EH (cell line): ENCODE measurements at regions not wholly inside any gene's neighbourhood (a gene's known extent, or its start where the extent isn't known, plus 50 kb on each side); places are given as distances from the start of the nearest gene placed in this dataset.
"Not testable (repeated sequence)": the region's sequence is repeated elsewhere in the genome, so short reads cannot be mapped to it uniquely, and the experiment has no call there.

ENCODE experiments used
- DNase-seq: peaks from one replicate; pipeline ENCODE4 v3.0.0-alpha.2; 2015; ENCODE audit warnings: low read depth

DNA sequence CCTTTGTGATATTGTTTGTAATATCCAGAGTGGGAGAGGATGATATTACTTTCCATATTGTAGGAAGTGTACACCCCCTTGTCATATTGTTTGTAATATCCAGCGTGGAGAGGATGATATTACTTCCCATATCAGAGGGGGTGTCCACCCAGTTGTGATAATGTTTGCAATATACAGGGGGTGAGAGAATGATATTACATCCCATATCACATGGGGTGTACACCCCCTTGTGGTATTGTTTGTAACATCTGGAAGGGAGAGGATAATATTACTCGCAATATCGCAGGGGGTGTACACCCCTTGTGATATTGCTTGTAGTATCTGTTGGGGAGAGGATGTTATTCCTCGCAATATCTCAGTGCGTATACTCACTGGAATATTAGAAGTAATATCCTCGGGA lies 61.5 kb downstream of the PRSS23 start:
- DNase-seq: no peak

DNA sequence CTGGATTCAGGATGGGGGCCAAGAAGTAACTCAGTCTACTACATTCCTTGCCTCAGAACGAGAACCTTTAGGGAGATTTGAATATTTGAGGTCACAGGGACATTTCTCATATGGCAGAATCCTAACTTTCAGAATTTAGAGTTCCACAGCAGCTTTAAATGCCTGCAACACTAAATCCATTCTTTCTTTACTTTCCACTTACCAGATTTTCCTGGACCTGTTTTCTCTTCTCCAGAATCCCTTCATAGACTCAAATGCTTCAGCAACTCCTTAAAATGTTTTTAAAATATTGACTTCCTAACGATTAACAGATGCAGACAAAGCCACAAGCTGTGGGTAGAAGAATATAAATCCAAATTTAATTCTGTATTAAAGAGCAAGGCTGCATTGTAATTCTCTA lies 63.1 kb downstream of the PRSS23 start:
- DNase-seq: no peak

DNA sequence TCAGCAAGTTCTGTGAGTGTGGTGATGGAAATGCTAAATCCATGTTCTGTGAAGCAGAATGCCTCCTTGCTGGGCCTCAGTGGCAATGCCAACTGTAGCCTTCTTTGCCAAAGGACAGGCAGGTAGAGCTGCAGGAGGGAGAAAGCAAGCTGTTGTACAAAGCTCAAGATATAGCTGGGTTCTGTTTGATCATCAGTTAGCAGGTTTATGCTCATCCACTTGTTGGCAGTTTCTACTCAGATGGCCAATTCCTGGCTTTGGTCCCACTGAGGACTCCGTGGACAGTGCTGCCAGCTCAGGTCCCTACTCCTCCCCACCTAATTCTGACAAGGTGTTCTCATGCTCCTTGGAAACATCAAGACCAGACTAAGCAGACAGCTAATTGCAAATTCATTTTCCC lies 65.1 kb downstream of the PRSS23 start:
- DNase-seq: no peak

DNA sequence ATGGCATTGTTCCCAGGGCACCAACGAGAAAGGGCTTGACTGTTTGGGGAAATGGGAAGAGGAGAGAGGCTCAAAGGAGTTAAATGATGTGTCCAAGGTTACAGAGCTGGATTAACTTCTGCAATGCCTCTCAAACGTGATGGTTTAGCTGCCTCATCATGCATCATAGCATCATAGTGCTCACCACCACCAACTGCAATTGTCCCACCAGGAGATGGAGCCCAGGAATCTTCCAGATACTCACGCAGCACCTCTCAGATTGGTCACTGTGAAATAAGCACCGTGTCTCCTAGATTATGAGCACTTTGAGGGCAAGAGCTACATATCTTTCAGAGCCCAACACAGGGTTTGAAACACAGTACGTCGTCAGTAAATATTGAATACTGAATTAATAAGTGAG lies 69.2 kb downstream of the PRSS23 start:
- no peak for DNase-seq

DNA sequence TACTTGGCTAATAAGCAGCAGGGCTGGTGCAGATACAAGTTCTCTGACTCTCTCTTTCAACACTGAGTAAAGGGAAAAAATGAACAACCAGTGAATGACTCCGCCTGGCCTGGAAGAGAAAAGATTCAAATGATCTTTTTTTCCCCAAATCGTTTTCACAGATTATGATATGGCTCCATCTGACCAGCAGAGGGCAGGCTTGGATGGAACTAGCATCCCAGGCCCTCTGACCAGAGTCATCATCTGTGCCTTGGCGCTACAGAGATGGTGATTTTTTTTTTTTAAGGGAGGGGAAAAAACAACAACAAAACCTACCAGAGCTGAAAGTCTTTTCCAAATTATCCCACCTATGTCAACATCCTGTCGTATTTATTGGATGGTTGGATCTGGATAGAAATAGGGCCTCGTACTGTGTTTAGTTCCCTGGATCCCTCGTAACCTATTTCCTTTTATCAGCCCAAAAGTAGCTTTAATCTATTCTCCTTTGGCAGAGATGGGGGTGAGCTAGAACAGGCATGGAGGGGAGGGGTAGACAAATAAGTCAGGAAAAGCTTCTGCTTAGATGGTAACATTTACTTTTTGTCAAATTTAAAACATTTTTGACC lies 69.7 kb downstream of the PRSS23 start:
- peak; percentile 68 for DNase-seq

DNA sequence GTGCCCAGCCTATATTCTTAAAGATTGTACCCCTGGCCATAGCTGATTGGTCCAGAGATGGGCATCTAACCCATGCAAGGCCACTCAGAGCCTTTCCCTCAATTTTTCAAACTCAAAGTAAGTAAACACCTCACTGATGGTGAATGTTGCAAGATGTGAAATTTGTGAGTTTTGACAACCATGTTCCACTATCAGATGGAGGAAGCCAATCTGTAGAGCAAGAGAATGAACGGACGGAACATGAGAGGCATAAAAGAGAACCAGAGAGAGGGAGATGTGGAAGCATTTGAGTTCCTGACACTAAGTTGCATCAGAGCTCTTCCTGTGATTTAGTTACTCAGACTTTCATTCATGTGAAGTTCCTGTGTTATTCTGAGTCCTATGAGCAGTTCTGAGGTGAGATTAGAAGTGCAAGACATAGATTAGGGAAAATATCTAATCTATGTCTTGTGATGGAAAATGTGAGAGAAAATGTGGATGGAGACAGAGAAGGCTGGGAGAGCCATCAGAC lies 73.3 kb downstream of the PRSS23 start:
- peak; percentile 23 for DNase-seq

DNA sequence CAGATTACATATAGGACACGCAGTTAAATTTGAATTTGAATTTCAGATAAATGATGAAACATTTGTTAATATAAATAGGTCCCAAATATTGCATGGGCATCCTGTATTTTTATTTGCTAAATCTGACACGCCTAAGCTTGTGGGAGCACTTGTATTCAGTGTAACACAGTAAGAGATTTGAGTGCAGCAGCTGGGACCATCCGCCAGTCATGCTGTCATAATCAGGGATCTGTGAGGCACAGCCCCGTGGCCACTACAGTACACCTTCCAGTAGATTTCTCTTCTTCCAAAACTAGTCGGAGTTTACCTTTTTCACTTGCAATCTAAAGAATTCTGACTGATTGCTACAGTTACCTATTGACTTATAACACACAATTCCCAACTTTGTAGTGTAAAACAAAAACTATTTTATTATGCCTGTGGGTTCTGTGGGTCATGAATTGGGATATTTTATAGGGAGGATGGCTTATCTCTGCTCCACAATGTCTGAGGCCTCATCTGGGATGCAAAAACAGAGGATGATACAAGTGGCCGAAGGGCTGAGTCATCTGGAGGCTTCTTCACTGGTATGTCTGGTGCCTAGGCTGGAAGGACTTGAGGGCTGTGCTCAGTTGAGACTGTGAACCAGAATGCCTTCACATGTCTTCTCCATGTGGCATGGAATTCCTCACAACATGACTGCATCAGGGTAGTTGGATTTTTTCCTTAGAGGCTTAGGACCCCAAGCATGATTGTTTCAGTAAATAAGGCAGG lies 74.1 kb downstream of the PRSS23 start:
- DNase-seq: peak; percentile 79

DNA sequence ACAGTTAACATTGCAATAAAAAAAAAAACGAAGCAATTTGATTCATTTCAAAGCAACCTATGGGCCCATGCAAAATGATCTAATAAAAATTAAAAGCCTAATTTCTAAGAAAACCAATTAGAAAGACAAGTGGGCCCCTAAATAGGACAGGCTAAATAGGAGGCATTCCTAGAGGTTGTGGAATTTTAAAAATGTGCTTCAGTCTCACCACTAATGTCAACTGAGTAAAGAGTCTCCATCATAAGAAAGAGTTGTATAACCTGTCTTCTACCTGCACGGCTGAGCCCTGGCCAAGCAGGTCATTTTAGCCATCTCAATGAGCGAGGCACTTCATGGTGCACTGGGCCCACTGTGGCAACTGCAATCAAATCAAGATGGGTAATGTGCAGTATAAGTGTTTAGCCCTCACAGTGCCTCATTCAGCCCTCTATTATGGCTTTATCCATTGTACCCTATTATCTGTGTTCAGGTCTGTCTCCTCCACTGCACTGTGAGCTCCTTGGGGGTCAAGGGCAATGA lies 76.4 kb downstream of the PRSS23 start:
- no peak for DNase-seq

DNA sequence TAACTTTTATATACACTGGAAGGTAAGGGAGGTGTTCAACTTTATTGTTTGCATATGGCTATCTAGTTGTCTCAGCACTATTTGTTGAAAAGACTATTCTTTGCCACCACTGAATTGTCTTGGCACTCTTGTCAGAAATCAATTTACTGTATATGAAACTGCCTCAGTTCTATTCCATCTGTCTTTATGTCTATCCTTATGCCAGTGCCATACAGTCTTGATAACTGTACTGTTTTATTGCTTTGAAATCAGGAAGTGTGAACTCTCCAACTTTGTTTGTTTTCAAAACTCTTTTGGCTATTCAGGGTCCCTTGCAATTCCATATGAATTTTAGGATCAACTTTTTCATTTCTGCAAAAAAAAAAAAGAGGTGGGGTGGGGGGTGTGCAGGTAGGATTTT lies 77.2 kb downstream of the PRSS23 start:
- no peak for DNase-seq

DNA sequence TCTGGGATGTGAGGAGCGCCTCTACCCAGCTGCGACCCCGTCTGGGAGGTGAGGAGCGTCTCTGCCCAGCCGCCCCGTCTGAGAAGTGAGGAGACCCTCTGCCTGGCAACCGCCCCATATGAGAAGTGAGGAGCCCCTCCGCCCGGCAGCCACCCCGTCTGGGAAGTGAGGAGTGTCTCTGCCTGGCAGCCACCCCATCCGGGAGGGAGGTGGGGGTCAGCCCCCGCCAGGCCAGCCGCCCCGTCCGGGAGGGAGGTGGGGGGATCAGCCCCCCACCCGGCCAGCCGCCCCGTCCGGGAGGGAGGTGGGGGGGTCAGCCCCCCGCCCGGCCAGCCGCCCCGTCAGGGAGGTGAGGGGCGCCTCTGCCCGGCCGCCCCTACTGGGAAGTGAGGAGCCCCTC lies 76.0 kb downstream of the FZD4 start:
- not testable (repeated sequence) for DNase-seq

DNA sequence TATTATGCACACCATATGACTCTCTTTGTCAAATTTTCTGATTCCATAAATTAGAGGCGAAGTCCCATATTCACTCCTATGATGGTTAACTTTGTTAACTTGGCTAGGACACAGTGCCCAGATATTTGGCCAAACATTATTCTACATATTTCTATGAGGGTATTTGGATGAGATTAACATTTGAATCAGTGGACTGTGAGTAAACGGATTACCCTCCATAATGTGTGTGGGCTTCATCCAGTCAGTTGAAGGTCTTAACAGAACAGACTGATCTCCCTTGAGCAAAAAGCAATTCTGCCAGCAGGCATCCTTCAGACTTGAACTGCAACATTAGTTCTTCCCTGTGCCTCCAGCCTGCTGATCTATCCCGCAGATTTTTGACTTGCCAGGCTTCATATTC lies 69.9 kb downstream of the FZD4 start:
- no peak for DNase-seq

DNA sequence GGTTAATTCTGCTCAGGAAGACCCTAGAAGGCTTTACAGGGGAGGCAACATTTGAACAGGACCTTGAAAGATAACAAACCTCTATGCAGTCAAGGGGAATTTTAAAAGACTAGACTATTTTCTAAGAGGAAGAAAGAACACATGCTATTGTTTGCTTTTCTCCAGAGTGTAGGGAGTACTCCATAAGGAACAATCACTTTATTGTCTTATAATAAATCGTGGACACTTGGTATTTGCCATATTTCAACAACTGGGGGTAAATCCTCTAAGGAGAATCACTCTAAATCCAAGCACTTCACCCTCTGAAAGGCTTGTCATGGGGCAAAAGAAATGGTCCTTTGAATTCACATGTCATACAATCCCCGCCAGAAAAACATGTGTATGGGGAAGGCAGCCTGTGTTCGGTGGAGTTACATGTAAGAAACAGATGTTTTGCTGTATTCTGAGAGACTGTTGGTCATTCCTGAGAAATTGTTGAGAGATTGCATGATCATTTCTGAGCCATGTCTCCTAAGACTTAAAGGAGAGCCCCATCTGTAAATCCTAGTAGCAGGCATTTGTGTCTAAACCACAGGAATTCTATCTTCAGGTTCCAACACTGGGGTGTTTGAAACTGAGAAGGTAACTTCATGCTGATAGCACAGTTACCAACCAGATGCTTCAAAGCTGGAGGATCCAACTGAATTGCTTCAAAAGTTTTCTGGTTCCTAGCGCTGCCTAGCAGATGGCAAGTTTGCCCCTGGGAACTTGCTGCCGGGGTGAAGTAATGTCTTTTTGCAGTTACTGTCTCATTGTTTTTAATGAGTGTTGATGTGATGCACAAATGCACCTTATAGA lies 66.8 kb downstream of the FZD4 start:
- DNase-seq: peak; percentile 78

DNA sequence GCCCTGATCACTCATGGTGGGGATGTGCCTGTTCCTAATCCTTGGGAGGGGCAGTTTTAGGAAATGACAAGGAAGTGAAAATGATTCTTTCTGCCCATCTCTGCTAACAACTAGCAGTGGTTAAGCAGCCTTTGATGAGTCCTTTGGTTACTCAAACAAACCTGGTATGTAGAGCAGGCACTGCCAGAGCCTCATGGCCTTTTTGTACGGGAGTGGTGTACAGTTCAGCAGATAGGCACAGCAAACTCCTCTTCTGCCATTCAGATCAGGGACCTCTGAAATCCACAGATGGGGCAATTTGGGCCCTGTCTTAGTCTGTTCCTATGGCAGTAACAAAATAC lies 66.2 kb downstream of the FZD4 start:
- peak; percentile 35 for DNase-seq

DNA sequence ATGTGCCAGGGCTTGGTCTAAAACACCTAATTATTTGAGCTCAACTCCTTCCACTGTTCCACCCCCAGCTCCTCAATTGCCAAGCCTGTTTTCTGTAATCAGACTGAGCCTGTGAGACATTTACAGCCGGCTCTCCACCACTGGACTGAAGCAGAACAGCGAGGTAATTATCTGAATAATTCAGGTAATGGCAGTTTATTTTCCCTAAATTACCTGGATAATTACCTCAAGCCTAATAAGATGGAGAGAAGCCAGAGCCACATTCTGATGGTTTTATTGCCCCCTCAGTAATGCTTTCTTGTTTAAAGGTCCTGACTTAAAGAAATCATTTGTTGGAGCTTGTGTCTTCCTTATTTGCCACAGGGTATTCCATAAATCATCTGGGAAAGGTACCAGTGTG lies 64.2 kb downstream of the FZD4 start:
- no peak for DNase-seq

DNA sequence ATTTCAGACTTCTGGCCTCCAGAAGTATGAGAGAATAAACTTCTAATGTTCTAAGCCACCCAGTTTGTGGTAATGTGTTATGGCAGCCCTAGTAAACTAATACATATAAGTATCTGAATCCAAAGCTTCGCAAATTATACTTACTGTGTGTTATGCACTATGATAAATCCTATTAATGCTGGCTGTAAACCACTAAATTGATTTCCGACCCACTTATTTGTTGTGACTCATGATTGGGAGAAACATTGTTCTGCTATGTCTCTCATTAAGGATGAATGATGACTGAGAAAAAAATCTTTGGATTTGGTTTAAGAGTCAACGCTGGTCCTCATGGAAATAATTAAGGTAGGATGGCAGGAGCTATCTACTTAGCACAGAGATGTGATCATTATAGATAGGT lies 62.0 kb downstream of the FZD4 start:
- no peak for DNase-seq
